Heart left ventricle (tissue), 16 donors: ENCODE measurements at regions not wholly inside any gene's neighbourhood (a gene's known extent, or its start where the extent isn't known, plus 50 kb on each side); places are given as distances from the start of the nearest gene placed in this dataset.
"Not testable (repeated sequence)": the region's sequence is repeated elsewhere in the genome, so short reads cannot be mapped to it uniquely, and the experiment has no call there.

Experiments
- ATAC-seq, 4 donors: fragments of 200-7000 bp; cut with Tn5 transposase; one replicate each; pipeline ENCODE4 v1.9.1; 2020 to 2022; ENCODE audit warnings: moderate library complexity in 4 of 4, mild to moderate bottlenecking in 3 of 4, moderate number of reproducible peaks in 1 of 4
- DNase-seq, 5 donors: peaks; one replicate each; pipeline ENCODE4 v3.0.0-alpha.2; 2020
- H3K27ac ChIP-seq, 12 donors: fragments of 200-600 bp; sonication (generic) in 4 of 12; one replicate each; pipeline versions ENCODE4 v1.5.0 to v1.8.0; 2016 to 2022; ENCODE audit warnings: mild to moderate bottlenecking in 2 of 12
- H3K27me3 ChIP-seq, 9 donors: fragments of 200-600 bp; sonication (generic) in 2 of 9; one replicate each; pipeline versions ENCODE4 v1.5.1 to v1.8.0; 2016 to 2022; ENCODE audit warnings: mild to moderate bottlenecking in 3 of 9
- H3K36me3 ChIP-seq, 9 donors: fragments of 200-600 bp; sonication (generic) in 2 of 9; one replicate each; pipeline versions ENCODE4 v1.5.0 to v1.8.0; 2018 to 2022; ENCODE audit warnings: mild to moderate bottlenecking in 2 of 9
- H3K4me1 ChIP-seq, 12 donors: fragments of 200-600 bp; sonication (generic) in 4 of 12; one replicate each; pipeline versions ENCODE4 v1.5.0 to v1.8.0; 2016 to 2022; ENCODE audit warnings: mild to moderate bottlenecking in 3 of 12
- H3K4me3 ChIP-seq, 12 donors: fragments of 200-600 bp; sonication (generic) in 4 of 12; one replicate each; pipeline versions ENCODE4 v1.5.0 to v1.8.0; 2017 to 2022; ENCODE audit warnings: mild to moderate bottlenecking in 9 of 12, moderate library complexity in 4 of 12
- H3K9me3 ChIP-seq, 12 donors: fragments of 200-600 bp; sonication (generic) in 4 of 12; one replicate each; pipeline versions ENCODE4 v1.5.0 to v1.8.0; 2016 to 2022; ENCODE audit warnings: mild to moderate bottlenecking in 1 of 12
- CTCF ChIP-seq, 12 donors: fragments of 200-600 bp; sonication (generic) in 4 of 12; IDR thresholded peaks; one replicate each; pipeline versions ENCODE4 v1.5.0 to v1.8.0; 2018 to 2022; ENCODE audit warnings: antibody characterized with exemption in 12 of 12, mild to moderate bottlenecking in 5 of 12
- POLR2A ChIP-seq, 2 donors: fragments of 450-650 bp; IDR thresholded peaks; one replicate each; pipeline ENCODE4 v1.6.1; 2017; ENCODE audit warnings: antibody characterized with exemption in 2 of 2, mild to moderate bottlenecking in 2 of 2, moderate library complexity in 2 of 2
- WGBS, 4 donors: extraction: QIAGEN DNeasy Blood & Tissue Kit in 2 of 4; methylation state at CpG; one replicate each; pipeline versions ENCODE4 v1.1.5 to v1.1.7; 2013 to 2018; 5-methylcytosine and 5-hydroxymethylcytosine counted together
- intact Hi-C, 10 donors: fragments of 100-400 bp; cut with DNase I; formaldehyde crosslinking; loops; one replicate each; pipeline versions ENCODE4 v1.11.1 to v1.14.2; 2022
- donor health status: ischemic (EF 13 %, LVEDD 7.1; RV severe dilation, severe dysfunction).
- donor health status: healthy with polysubstance abuse.
- donor health status: DM: no; HTN: yes; CAD: no.
- donor health status: DM: no; HTN: no; CAD: no.
- donor health status: ischemic (EF 25% LVEDD 6.9; RV normal size, moderate dysfunction).
- donor health status: ischemic (EF 25% LVEDD 5.7; RV mildly dilated, moderate dysfunction).
- donor health status: healthy.
- donor health status: DM: yes; HTN: yes; CAD: no.
- donor health status: ischemic (EF 35%, LVEDD 5.7; RV mildly dilated, moderate dysfunction).
- donor health status: nonischemic (EF 11% LVEDD 7.7; RV severe dilation, severe dysfunction).
- donor health status: DM: yes; HTN: yes; CAD: no.
- donor health status: PGD.
- donor health status: ischemic (EF 29% LVEDD 5.4; RV normal size, mild dysfunction).
- donor health status: nonischemic (EF 23%, LVEDD 6.1; RV moderate dilation, normal function).

DNA sequence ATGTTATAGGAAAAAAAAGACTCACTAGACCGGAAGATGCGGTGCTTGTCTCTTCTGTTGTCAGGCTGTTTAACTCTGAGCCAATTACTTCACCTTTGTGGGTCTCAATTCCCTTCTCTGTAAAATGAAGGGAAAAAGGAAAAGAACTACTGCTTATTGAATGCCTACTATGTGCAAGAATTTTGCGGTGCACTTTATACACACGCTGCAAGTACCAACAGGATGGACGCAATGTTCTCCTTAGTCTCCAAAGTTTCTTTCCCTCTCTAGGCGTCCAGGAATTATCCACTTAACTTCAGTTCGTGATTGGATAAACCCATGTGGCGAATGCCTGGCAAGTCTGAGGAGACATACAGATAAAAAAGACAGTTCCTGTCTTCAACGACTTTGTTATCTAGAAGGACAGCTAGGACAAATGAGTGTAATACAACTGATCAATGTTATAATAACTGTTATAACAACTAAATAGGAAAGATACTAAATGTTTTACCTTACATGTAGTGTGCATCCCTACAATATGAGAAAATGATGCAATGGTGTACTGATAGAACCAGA is 69.0 kb upstream of the JARID2 start:
- intact Hi-C loops = no loop called here
- 77 to 80% (median 77%) methylated on average over 9 of the region's 9 CpGs for WGBS, 4 donors
- no peaks in the 10 kb centered on the region for H3K27me3 ChIP-seq
- ATAC-seq (no peak), DNase-seq (no peak)
- H3K4me1 ChIP-seq = no peaks in the 10 kb centered on the region
- H3K4me3 ChIP-seq = no peak overlapping the region
- H3K9me3 ChIP-seq = no peaks in the 10 kb centered on the region
- no peaks in the 10 kb centered on the region for H3K36me3 ChIP-seq
- TF ChIP-seq CTCF (IDR thresholded peaks at IDR 0.05) = no peak
- no peak for TF ChIP-seq POLR2A (IDR thresholded peaks at IDR 0.05)
- H3K27ac ChIP-seq = no peak overlapping the region

GRCh38 chr6:15183979-15184378 is 61.9 kb upstream of the JARID2 start:
- Histone ChIP-seq H3K4me1 (no peaks in the 10 kb centered on the region), H3K27ac (no peak overlapping the region), H3K9me3 (no peaks in the 10 kb centered on the region), H3K36me3 (no peaks in the 10 kb centered on the region), H3K4me3 (no peak overlapping the region), H3K27me3 (no peaks in the 10 kb centered on the region)
- ATAC-seq (no peak), DNase-seq (no peak)
- intact Hi-C loops = no loop called here
- WGBS, 4 donors = 91 to 98% (median 92%) methylated on average over 2 of the region's 2 CpGs
- no peak for TF ChIP-seq POLR2A (IDR thresholded peaks at IDR 0.05)
- no peak for TF ChIP-seq CTCF (IDR thresholded peaks at IDR 0.05)

DNA sequence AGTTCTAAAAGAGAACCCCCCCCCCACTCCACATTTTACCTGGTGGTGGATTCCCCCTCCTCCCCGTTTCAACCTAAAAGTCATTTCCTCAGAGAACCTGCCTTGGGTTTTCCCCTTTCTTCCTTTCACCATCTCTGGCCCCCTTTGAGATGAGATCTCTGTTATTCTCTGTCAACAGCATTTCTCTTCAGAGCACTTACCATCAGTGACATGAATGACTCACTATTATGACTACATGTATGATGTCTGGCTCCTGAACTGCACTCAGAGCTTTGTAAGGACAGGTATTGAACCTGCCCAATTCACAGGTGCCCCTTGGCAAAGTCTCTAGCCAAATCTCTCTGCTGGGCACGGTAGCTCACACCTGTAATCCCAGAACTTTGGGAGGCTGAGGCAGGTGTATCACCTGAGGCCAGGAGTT is 61.4 kb upstream of the JARID2 start:
- H3K27me3 ChIP-seq = no peaks in the 10 kb centered on the region
- no peak overlapping the region for H3K27ac ChIP-seq
- intact Hi-C loops = no loop called here
- H3K36me3 ChIP-seq = no peaks in the 10 kb centered on the region
- no peak overlapping the region for H3K4me3 ChIP-seq
- no peaks in the 10 kb centered on the region for H3K9me3 ChIP-seq
- H3K4me1 ChIP-seq = no peaks in the 10 kb centered on the region
- WGBS, 4 donors = 79 to 92% (median 91%) methylated on average over 2 of the region's 2 CpGs
- DNase-seq = no peak
- no peak for TF ChIP-seq POLR2A (IDR thresholded peaks at IDR 0.05)
- TF ChIP-seq CTCF (IDR thresholded peaks at IDR 0.05) = no peak
- ATAC-seq = no peak

DNA sequence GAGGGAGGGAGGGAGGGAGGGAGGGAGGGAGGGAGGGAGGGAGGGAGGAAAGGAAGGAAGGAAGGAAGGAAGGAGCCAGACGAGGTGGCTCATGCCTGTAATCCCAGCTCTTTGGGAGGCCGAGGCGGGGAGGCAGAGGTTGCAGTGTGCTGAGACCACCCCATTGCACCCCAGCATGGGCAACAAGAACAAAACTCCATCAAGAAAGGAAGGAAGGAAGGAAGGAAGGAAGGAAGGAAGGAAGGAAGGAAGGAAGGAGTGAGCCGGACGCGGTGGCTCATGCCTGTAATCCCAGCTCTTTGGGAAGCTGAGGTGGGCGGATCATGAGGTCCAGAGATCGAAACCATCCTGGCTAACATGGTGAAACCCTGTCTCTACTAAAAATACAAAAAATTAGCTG is 60.8 kb upstream of the JARID2 start:
- intact Hi-C loops, ATAC-seq, H3K4me1 ChIP-seq, H3K27me3 ChIP-seq, H3K9me3 ChIP-seq, H3K27ac ChIP-seq, DNase-seq, H3K36me3 ChIP-seq, H3K4me3 ChIP-seq: not testable (repeated sequence)
- 81 to 84% (median 83%) methylated on average over 8 of the region's 8 CpGs for WGBS, 4 donors

DNA sequence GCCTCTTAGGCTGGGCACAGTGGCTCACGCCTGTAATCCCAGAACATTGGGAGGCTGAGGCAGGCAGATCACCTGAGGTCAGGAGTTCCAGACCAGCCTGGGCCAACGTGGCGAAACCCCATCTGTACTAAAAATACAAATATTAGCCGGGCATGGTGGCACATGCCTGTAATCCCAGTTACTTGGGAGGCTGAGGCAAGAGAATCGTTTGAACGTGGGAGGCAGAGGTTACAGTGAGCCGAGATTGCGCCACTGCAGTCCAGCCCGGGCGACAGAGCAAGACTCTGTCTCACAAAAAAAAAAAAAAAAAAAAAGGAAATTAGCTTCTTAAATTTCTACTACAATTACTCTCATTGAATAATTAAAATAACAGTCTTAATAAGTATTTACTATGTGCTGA is 52.4 kb upstream of the JARID2 start:
- not testable (repeated sequence) for H3K27me3 ChIP-seq
- WGBS, 4 donors = 88 to 93% (median 91%) methylated on average over 10 of the region's 10 CpGs

More for the DNA sequence above, 52.4 kb upstream of the JARID2 start:
- DNase-seq, H3K36me3 ChIP-seq, H3K4me3 ChIP-seq, ATAC-seq, intact Hi-C loops, H3K9me3 ChIP-seq, H3K4me1 ChIP-seq, H3K27ac ChIP-seq: not testable (repeated sequence)
